K562 (cell line): ENCODE measurements at regions not wholly inside any gene's neighbourhood (a gene's known extent, or its start where the extent isn't known, plus 50 kb on each side); places are given as distances from the start of the nearest gene placed in this dataset.

ENCODE experiments used
- ATAC-seq: fragments of 200-7000 bp; cut with Tn5 transposase; 3 replicates; pipeline ENCODE4 v1.9.1; 2020; ENCODE audit warnings: moderate library complexity
- BruUV-seq: library from RNA; stranded (reverse); fragments of 400-500 nt; replicated peaks from 2 replicates; lab custom pipeline; 2021; lab: Mats Ljungman, UMichigan
- CTCF ChIA-PET: fragments of 300-600 bp; formaldehyde crosslinking; extraction: SDS; loops from one replicate; lab custom pipeline; 2021; ENCODE audit warnings: low intra/inter-chr PET ratio; lab: Yijun Ruan, JAX
- POLR2A ChIA-PET: fragments of 300-600, 350-650 bp; sonication (Branson Sonifier 250); formaldehyde crosslinking; extraction: SDS; loops from one replicate; lab custom pipeline; 2021; ENCODE audit warnings: antibody characterized with exemption, inconsistent platforms; lab: Yijun Ruan, JAX
- DNase-seq, 4 experiments: peaks; one replicate each; pipeline versions ENCODE4 v3.0.0 to v3.0.0-alpha.2; 2011 to 2018; ENCODE audit warnings: low spot score in 3 of 4, mixed read lengths in 3 of 4; ENCODE audit errors: extremely low read depth in 1 of 4
- FAIRE-seq: peaks from 2 replicates; lab custom pipeline; 2011; peaks lifted over from hg19 to GRCh38; lab: Jason Lieb, UNC
- H2AFZ ChIP-seq: 2 replicates; pipeline ENCODE4 v1.6.0; 2011; ENCODE audit warnings: low read depth, low read length, control low read depth, inconsistent platforms
- H3K27ac ChIP-seq: fragments of 200-600 bp; 3 replicates; pipeline ENCODE4 v1.8.0; 2011; ENCODE audit warnings: low read depth, mild to moderate bottlenecking, control low read depth, inconsistent platforms, low read length, moderate library complexity, mixed read lengths; ENCODE audit errors: extremely low read depth
- H3K27me3 ChIP-seq, 2 experiments: fragments of 300-600 bp in 1 of 2; 2 replicates in 1 of 2; 3 replicates in 1 of 2; pipeline versions ENCODE4 v1.6.0 to v1.8.0; 2011; ENCODE audit warnings: inconsistent platforms in 2 of 2, low read length in 2 of 2, mild to moderate bottlenecking in 1 of 2, mixed read lengths in 1 of 2, moderate library complexity in 1 of 2; ENCODE audit not compliant: control insufficient read depth in 2 of 2, insufficient read depth in 2 of 2
- H3K36me3 ChIP-seq: fragments of 300-600 bp; 3 replicates; pipeline ENCODE4 v1.8.0; 2011; ENCODE audit warnings: mild to moderate bottlenecking, low read length, inconsistent platforms; ENCODE audit not compliant: control insufficient read depth, insufficient read depth
- H3K4me1 ChIP-seq, 2 experiments: fragments of 200-600 bp in 1 of 2; replicated peaks in 1 of 2; 2 replicates in 1 of 2; 3 replicates in 1 of 2; pipeline versions ENCODE4 v1.5.1 to v1.8.0; 2011; ENCODE audit warnings: inconsistent platforms in 2 of 2, low read length in 2 of 2, mild to moderate bottlenecking in 1 of 2, mixed read lengths in 1 of 2, moderate library complexity in 1 of 2; ENCODE audit not compliant: control insufficient read depth in 2 of 2, insufficient read depth in 2 of 2
- H3K4me2 ChIP-seq: 2 replicates; pipeline ENCODE4 v1.6.1; 2011; ENCODE audit warnings: low read length, control low read depth, inconsistent platforms, mixed read lengths; ENCODE audit not compliant: insufficient read depth
- H3K4me3 ChIP-seq: fragments of 200-600 bp; sonication (generic), shearing (Covaris generic); 2 replicates; pipeline ENCODE4 v1.5.1; 2016; ENCODE audit warnings: control low read depth, inconsistent platforms
- H3K79me2 ChIP-seq: fragments of 200-600 bp; 3 replicates; pipeline ENCODE4 v1.8.0; 2011; ENCODE audit warnings: low read length, inconsistent platforms; ENCODE audit not compliant: control insufficient read depth, insufficient read depth
- H3K9ac ChIP-seq, 2 experiments: 2 replicates each; pipeline versions ENCODE4 v1.6.0 to v1.6.1; 2011; ENCODE audit warnings: low read depth in 2 of 2, low read length in 2 of 2, control low read depth in 1 of 2, inconsistent platforms in 1 of 2, mild to moderate bottlenecking in 1 of 2, mixed read lengths in 1 of 2; ENCODE audit not compliant: insufficient read depth in 1 of 2
- H3K9me1 ChIP-seq: one replicate; pipeline ENCODE4 v1.6.0; 2011; ENCODE audit warnings: inconsistent platforms, mild to moderate bottlenecking, low read length, moderate library complexity; ENCODE audit not compliant: control insufficient read depth, insufficient read depth
- H3K9me3 ChIP-seq: replicated peaks from 2 replicates; pipeline ENCODE4 v1.5.1; 2011; ENCODE audit warnings: low read depth, low read length, inconsistent platforms; ENCODE audit not compliant: control insufficient read depth, insufficient read depth
- H4K20me1 ChIP-seq: replicated peaks from 2 replicates; pipeline ENCODE4 v1.6.1; 2011; ENCODE audit warnings: low read length, inconsistent platforms, mixed read lengths; ENCODE audit not compliant: control insufficient read depth, insufficient read depth
- BCLAF1 ChIP-seq, 2 experiments: fragments of 450-650 bp in 1 of 2; IDR thresholded peaks; 2 replicates each; pipeline ENCODE4 v1.6.1; 2011 to 2017; ENCODE audit warnings: low read depth in 2 of 2, antibody characterized with exemption in 1 of 2, borderline replicate concordance in 1 of 2, low read length in 1 of 2, mild to moderate bottlenecking in 1 of 2, mixed read lengths in 1 of 2; ENCODE audit not compliant: control insufficient read depth in 1 of 2
- CREB1 ChIP-seq, 2 experiments: sonication (generic) in 1 of 2; formaldehyde crosslinking in 1 of 2; IDR thresholded peaks; 2 replicates each; pipeline versions ENCODE4 v1.6.1 to v1.8.0; 2012 to 2022; ENCODE audit warnings: inconsistent platforms in 1 of 2, mild to moderate bottlenecking in 1 of 2, missing genetic modification reagents in 1 of 2, moderate library complexity in 1 of 2
- MLLT1 ChIP-seq, 2 experiments: fragments of 450-650 bp; IDR thresholded peaks; 2 replicates each; pipeline ENCODE4 v1.6.1; 2016
- ZBTB11 ChIP-seq, 3 experiments: fragments of 200-800 bp in 1 of 3; fragments of 250-450 bp in 1 of 3; fragments of 450-650 bp in 1 of 3; sonication (Bioruptor Pico) in 1 of 3; sonication (Bioruptor generic) in 1 of 3; formaldehyde crosslinking in 1 of 3; IDR thresholded peaks; 2 replicates each; pipeline versions ENCODE4 v1.6.1 to v1.8.0; 2016 to 2022; ENCODE audit warnings: mild to moderate bottlenecking in 2 of 3, missing genetic modification characterization in 2 of 3, missing compliant biosample characterization in 1 of 3, moderate library complexity in 1 of 3
- ZNF277 ChIP-seq: fragments of 250-450 bp; sonication (Bioruptor Pico); IDR thresholded peaks from 2 replicates; pipeline ENCODE4 v1.8.0; 2022; ENCODE audit warnings: inconsistent platforms, mild to moderate bottlenecking, moderate library complexity, borderline replicate concordance
- WGBS: fragments of 100-300 bp; shearing (Covaris generic); methylation state at CpG from one replicate; pipeline ENCODE4 v1.1.6; 2016; ENCODE audit warnings: low coverage, mixed read lengths; ENCODE audit not compliant: insufficient coverage; ENCODE audit errors: missing lambda C conversion rate; 5-methylcytosine and 5-hydroxymethylcytosine counted together
- in situ Hi-C: fragments of 300-500 bp; cut with MboI; formaldehyde crosslinking; loops from 4 replicates; pipeline ENCODE4 v1.15.0; 2018; ENCODE audit warnings: inconsistent platforms, mixed read lengths
- intact Hi-C: fragments of 100-400 bp; cut with micrococcal nuclease; formaldehyde crosslinking; loops from 2 replicates; pipeline ENCODE4 v1.14.2; 2022

- H3K4me2 ChIP-seq: no peak overlapping the region
- no peak overlapping the region for H3K27ac ChIP-seq
- H3K9me1 ChIP-seq: no peaks in the 10 kb centered on the region
- no peak for DNase-seq
- in situ Hi-C loops (no loop called here), intact Hi-C loops (no loop called here)
- no peak for FAIRE-seq
- no peak overlapping the region for H3K9ac ChIP-seq
- POLR2A ChIA-PET: interaction anchor here (0.6 kb wide), 1 partner anchor 1496 kb away, joined by 3 read pairs; no protein-coding TSS in a partner anchor
- no peaks in the 10 kb centered on the region for H4K20me1 ChIP-seq
- H3K79me2 ChIP-seq: no peaks in the 10 kb centered on the region
- H2AFZ ChIP-seq: no peak overlapping the region
- H3K4me1 ChIP-seq: no peaks in the 10 kb centered on the region
- no TSS peak for BruUV-seq
- no peaks in the 10 kb centered on the region for H3K36me3 ChIP-seq
- no peaks in the 10 kb centered on the region for H3K27me3 ChIP-seq
- no peak for ATAC-seq
- 0 out of 2 replicates have a peak, but pooled peaks cover 2% of the 10 kb centered on the region for H3K9me3 ChIP-seq
- CTCF ChIA-PET: no interaction called here
- WGBS: 0% methylated on average over 1 of the region's 1 CpG
- no peak overlapping the region for H3K4me3 ChIP-seq
- TF ChIP-seq CREB1 (IDR thresholded peaks at IDR 0.05) (no peak), CREB1 (CRISPR knock-in tag; IDR thresholded peaks at IDR 0.05) (no peak), BCLAF1 (IDR thresholded peaks at IDR 0.05; ENCODE audit: borderline replicate concordance in 1 of 2, control insufficient read depth in 1 of 2, low read depth in 2 of 2, low read length in 1 of 2) (no peak), ZBTB11 (CRISPR knock-in tag; IDR thresholded peaks at IDR 0.05) (no peak), ZNF277 (CRISPR knock-in tag) (no peak), MLLT1 (IDR thresholded peaks at IDR 0.05) (no peak)
Measured at GRCh38 chr2:5440174-5440573, 252.0 kb upstream of the SOX11 start.
